AG04449 (cell line): ENCODE measurements at regions not wholly inside any gene's neighbourhood (a gene's known extent, or its start where the extent isn't known, plus 50 kb on each side); places are given as distances from the start of the nearest gene placed in this dataset.
"Not testable (repeated sequence)": the region's sequence is repeated elsewhere in the genome, so short reads cannot be mapped to it uniquely, and the experiment has no call there.

Source experiments
- CTCF ChIA-PET: fragments of 350-600 bp; formaldehyde crosslinking; extraction: SDS; loops from one replicate; lab custom pipeline; 2021; ENCODE audit warnings: antibody characterized with exemption; lab: Yijun Ruan, JAX
- POLR2A ChIA-PET: fragments of 400-600, 350-600 bp; formaldehyde crosslinking; extraction: SDS; loops from one replicate; lab custom pipeline; 2020; ENCODE audit warnings: antibody characterized with exemption, inconsistent platforms; lab: Yijun Ruan, JAX
- DNase-seq: peaks from one replicate; pipeline ENCODE4 v3.0.0-alpha.2; 2010; ENCODE audit warnings: low read depth, low spot score
- H3K4me3 ChIP-seq: 2 replicates; pipeline ENCODE4 v1.5.1; 2011; ENCODE audit warnings: low read depth, mild to moderate bottlenecking, control low read depth, low read length
- CTCF ChIP-seq: IDR thresholded peaks from one replicate; pipeline ENCODE4 v1.5.1; 2011; ENCODE audit warnings: mild to moderate bottlenecking, moderate library complexity, low read length, control low read depth, inconsistent platforms; ENCODE audit not compliant: insufficient read depth; ENCODE audit errors: missing control alignments

- H3K4me3 ChIP-seq, result no peak overlapping the region
- no peak for TF ChIP-seq CTCF
- no peak for DNase-seq
- ChIA-PET POLR2A (no interaction called here), CTCF (no interaction called here)
Measured at GRCh38 chr16:26453215-26453614, 613.5 kb upstream of the C16orf82 start.

- no peak for DNase-seq
- no peak for TF ChIP-seq CTCF
- ChIA-PET CTCF (no interaction called here), POLR2A (no interaction called here)
- no peak overlapping the region for H3K4me3 ChIP-seq
Measured at GRCh38 chr16:26454102-26454501, 612.6 kb upstream of the C16orf82 start.

- CTCF ChIA-PET, result no interaction called here
- DNase-seq, result no peak
- POLR2A ChIA-PET, result no interaction called here
- no peak overlapping the region for H3K4me3 ChIP-seq
- TF ChIP-seq CTCF, result no peak
Measured at GRCh38 chr16:26456074-26456473, 610.7 kb upstream of the C16orf82 start.

GRCh38 chr16:26457095-26457494 is 609.6 kb upstream of the C16orf82 start:
- DNase-seq, result no peak
- CTCF ChIA-PET, result no interaction called here
- TF ChIP-seq CTCF, result no peak
- POLR2A ChIA-PET, result no interaction called here
- H3K4me3 ChIP-seq, result no peak overlapping the region

- ChIA-PET POLR2A (no interaction called here), CTCF (no interaction called here)
- no peak overlapping the region for H3K4me3 ChIP-seq
- DNase-seq, result no peak
- no peak for TF ChIP-seq CTCF
Measured at GRCh38 chr16:26457882-26458281, 608.8 kb upstream of the C16orf82 start.

- DNase-seq, result no peak
- no peak for TF ChIP-seq CTCF
- ChIA-PET CTCF (no interaction called here), POLR2A (no interaction called here)
- no peak overlapping the region for H3K4me3 ChIP-seq
Measured at GRCh38 chr16:26464576-26465266, 602.0 kb upstream of the C16orf82 start.

- POLR2A ChIA-PET, DNase-seq, CTCF ChIA-PET: not testable (repeated sequence)
Measured at GRCh38 chr16:26474405-26474804, 592.3 kb upstream of the C16orf82 start.

More at GRCh38 chr16:26474405-26474804, 592.3 kb upstream of the C16orf82 start:
- H3K4me3 ChIP-seq, result not testable (repeated sequence)
